GM19438 (cell line): ENCODE measurements at regions not wholly inside any gene's neighbourhood (a gene's known extent, or its start where the extent isn't known, plus 50 kb on each side); places are given as distances from the start of the nearest gene placed in this dataset.

Experiments
- ATAC-seq: cut with Tn5 transposase; IDR thresholded peaks from one replicate; pipeline ENCODE4 v1.9.1; 2021; ENCODE audit warnings: low read depth; ENCODE audit not compliant: unreplicated experiment

- ATAC-seq = no peak
Measured at GRCh38 chr15:46178138-46178537, 543.3 kb downstream of the SQOR start.

GRCh38 chr15:46207341-46207740 is 572.5 kb downstream of the SQOR start:
- no peak for ATAC-seq

DNA sequence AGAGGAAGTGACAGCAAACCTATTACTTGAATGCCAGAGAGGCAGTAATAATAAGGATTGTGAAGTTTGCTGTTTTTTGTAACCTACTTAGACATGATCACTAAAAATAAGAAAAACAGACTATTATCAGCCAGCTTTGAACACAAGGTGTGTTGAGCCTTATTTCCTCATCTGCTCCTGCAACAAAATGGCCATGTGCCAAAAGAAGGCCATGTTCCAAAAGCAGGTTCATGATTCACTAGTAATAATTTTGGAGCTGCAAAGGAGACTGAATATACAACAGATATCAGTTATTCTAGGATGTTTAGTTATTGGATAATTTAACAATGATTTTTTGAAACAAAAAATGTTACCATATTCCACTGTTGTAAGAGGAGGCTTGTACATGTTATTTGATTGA is 578.7 kb downstream of the SQOR start:
- no peak for ATAC-seq

DNA sequence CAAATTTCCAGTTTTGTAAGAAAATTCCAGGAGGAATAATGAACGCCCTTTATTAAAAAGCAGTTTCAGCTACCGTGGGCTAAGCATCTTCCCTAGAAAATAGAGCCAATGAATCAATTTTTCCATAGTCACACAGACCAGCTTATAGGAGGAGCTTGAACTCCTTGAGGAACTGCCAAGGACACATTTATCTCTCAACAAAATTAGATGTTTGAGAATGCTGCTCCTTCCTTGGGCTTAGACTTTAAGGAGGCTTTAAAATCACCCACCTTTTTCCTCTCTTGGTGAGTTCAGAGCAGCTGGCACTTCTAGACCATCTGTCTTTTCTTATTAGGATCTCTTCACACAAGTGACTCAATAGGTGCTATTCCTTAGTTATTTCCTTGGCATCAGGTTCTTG is 588.0 kb downstream of the SQOR start:
- ATAC-seq = no peak

DNA sequence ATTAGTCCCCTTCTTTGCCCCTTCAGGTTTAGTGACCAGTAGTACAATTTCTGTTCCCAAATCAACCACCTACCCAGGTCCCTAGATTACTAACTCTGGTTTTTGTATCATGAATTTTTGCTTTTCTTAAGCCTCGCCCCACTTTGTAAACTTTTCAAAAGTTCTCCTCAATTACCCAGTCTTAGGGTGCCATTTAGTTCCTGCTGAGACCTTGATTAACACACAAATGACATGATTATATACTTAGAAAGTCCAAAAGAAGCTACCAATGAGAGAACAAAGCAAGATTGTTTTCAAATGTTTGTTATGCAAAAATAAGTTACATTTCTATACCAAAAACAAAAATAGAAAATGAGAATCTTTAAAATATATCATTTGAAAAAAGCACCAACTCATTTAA is 594.4 kb downstream of the SQOR start:
- ATAC-seq = no peak

GRCh38 chr15:46231786-46232185 is 597.0 kb downstream of the SQOR start:
- ATAC-seq = no peak

GRCh38 chr15:46232471-46232870 is 597.6 kb downstream of the SQOR start:
- no peak for ATAC-seq

DNA sequence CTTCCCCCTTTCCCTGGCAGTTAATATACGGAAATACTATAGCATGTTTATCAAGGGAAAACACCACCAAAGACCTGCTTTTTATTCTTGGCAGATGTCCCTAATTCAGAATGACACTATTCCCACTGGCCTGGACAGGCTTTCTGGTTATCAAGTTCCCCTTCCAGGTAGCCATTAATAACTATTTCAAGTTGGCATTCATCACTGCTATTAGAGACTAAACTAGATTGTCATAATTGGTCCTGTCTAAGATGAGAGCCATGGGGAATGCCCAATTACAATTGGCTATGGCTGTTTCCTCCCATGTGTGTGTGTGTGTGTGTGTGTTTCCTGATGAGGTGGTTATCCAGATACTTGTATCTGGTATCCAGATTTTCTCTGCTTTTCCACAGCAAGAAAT is 608.1 kb downstream of the SQOR start:
- no peak for ATAC-seq

- no peak for ATAC-seq
Measured at GRCh38 chr15:46251903-46252302, 617.1 kb downstream of the SQOR start.

DNA sequence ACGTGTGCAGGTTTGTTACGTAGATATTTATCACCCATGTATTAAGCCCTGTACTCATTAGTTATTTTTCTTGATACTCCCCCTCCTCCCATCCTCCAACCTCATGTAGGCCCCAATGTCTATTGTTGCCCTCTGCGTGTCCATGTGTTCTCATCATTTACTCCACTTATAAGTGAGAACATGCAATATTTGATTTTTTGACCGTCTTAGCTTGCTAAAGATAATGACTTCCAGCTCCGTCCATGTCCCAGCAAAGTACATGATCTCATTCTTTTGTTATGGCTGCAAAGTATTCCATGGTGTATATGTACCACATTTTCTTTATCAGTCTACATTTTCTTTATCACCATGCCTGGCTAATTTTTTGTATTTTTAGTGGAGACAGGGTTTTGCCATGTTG is 623.2 kb downstream of the SQOR start:
- ATAC-seq = no peak

DNA sequence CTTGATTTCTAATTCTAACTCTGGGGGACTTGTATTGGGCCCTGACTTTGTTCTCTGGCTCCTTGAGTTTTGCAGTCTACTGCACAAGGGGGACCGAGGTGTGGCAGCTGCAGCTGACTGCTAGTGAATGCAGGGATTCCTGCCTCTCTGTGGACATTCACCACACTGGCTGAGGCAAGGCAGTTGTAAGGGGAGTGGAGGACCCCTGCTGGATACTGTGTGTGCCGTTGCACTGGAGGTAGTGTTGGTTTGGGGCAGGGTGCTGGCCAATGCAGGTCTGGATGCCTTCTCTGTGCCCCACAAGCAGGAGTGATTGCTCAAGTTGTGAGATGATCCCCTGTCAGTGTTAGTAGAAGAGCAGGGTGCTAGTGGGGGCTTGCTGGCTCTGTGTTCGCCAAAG is 626.1 kb downstream of the SQOR start:
- no peak for ATAC-seq

GRCh38 chr15:46265664-46266347 is 631.0 kb downstream of the SQOR start:
- ATAC-seq = no peak

- ATAC-seq = no peak
Measured at GRCh38 chr15:46266661-46267060, 631.8 kb downstream of the SQOR start.

DNA sequence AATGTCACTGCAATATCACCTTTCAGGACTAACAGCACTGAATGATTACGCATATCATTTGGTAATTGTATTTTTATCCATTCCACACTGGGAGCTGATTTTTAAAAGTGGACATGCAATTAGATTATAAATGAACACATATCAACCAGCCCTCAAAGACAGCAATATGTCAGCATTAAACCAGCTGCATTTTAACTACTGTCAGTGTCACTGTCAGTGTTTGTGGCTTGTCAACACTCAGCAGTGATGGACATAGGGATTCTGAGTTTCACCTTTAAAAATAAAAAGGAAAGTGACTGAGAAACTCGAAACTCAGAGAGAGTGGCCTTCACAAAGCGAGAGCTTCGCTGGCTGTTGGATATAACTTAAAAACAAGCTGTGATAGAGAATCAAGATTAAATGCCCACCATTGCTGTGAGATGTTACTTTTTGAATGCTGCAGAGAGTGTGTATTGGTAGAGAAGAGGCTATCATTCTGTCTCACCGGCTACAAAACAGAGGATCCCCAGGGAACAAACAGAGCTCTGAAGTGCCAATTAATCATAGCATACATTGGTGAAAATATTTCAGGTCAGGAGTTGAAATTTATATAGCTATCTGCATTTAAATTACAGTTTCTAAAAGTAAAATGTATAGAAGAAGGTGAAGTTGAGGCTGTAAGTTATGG is 635.8 kb downstream of the SQOR start:
- no peak for ATAC-seq

DNA sequence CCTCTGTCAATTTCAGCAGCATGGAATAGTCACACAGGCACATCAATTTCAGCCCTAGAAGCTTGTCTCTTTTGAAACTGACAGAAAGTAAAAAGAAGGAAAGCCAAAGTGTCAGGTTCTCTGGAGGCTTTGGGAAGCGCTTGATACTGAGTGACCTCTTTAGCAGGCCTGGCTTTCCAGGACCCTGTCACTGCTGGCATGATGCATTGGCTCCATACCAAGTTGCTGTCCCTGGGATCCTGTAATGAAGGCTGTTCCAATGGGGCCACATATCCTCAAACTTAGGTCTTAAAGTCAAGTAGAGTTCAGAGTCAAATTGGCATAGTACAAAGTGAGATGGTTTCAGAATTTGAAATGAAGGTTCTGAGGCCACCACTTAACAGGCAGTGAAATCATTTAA is 640.9 kb downstream of the SQOR start:
- no peak for ATAC-seq

DNA sequence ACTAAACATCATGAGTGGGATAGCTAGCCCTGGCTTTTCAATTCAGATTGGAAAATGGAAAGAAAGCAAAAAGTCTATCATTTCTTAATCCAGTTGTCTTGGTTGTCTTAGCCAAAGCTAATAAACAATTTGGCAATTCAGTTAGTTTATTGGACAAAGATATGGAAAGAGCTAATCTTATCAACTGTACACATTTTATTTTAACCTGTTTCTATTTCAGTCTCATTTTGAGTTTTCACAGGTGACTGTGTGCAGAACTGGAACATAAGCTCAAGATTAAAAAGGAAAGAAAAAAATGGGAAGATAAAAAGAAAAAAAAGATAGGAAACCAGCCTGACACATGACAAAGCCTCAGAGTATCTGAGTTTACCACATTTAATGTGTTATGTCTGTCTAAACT is 642.6 kb downstream of the SQOR start:
- no peak for ATAC-seq

DNA sequence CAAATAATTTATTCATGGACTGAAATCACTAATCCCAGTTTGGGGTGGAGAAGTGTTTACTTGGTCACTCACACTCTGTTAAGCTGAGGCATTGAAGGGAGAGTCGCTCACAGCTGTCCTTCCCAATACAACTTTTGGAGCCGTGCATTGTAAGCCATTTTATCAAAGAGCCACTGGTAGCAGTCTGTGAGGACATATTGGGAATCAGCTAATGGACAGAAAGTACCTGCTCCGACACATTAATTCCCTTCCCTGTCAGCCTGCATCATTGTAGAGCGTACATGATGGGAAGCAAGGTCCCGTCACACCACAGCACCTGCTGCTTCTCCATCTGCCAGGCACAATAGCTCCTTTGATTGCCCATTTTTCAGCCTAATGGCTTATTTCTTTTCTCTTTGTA is 643.2 kb downstream of the SQOR start:
- no peak for ATAC-seq

DNA sequence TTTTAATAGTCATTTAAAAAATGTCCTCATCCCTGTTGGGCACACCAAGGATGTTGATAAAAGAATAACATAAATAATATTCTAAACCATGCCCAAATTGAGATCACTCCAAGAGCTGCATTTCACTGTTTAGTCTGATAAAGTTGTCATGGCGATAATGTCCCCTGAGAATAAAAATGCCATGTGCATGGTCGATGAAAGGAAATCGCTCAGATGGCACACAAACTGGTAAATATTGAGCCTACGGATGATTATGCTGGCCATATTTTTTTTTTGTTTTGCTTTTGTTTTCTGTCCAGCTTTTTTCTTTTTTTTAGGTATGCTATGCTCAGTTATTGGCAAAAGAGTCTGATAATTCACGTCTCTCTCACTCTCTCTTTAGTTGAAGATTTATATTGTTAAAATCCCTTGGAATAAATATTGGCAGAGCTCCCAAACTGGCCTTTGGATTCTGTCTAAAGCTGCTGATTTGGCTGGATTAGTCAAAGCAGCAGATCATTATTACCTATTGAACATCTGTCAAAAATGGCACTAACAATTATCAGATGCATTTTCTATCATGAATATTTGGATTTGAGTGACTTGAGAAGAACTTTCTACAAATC is 643.8 kb downstream of the SQOR start:
- ATAC-seq = no peak

GRCh38 chr15:46280762-46281542 is 646.1 kb downstream of the SQOR start:
- ATAC-seq = no peak

DNA sequence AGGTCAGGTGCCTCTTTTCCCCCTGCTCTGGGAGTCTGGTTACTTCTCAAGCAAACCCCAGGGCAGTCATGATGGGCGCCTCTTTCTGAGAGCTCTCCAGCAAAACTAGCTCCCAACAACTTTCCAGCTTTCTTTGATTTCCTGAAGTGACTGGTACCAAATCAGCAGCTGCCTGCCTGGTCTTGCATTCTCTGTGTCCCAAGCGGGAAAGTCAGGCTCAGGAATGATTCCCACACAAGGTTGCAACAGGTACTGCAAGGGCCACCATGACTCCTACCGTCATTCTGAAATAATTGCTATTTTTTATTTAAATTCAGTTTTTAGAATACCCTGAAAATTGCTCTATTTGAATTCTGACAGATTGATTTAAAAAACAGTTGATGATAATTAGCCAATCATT is 658.7 kb downstream of the SQOR start:
- no peak for ATAC-seq

GRCh38 chr15:46296002-46296401 is 661.2 kb downstream of the SQOR start:
- ATAC-seq = no peak
